Left ventricle myocardium inferior (tissue), 1 donor: ENCODE measurements at regions not wholly inside any gene's neighbourhood (a gene's known extent, or its start where the extent isn't known, plus 50 kb on each side); places are given as distances from the start of the nearest gene placed in this dataset.

Source experiments
- DNase-seq: peaks from one replicate; pipeline ENCODE4 v3.0.0-alpha.2; 2020
- H3K27ac ChIP-seq: fragments of 200-600 bp; replicated peaks from 2 replicates; pipeline ENCODE4 v1.8.0; 2021
- H3K27me3 ChIP-seq: fragments of 200-600 bp; 2 replicates; pipeline ENCODE4 v1.8.0; 2021; ENCODE audit warnings: low read depth
- H3K36me3 ChIP-seq: fragments of 200-600 bp; 2 replicates; pipeline ENCODE4 v1.8.0; 2021
- H3K4me1 ChIP-seq: fragments of 200-600 bp; 2 replicates; pipeline ENCODE4 v1.8.0; 2021
- H3K4me3 ChIP-seq: fragments of 200-600 bp; 2 replicates; pipeline ENCODE4 v1.8.0; 2021; ENCODE audit warnings: mild to moderate bottlenecking, moderate library complexity
- H3K9me3 ChIP-seq: fragments of 200-600 bp; replicated peaks from 2 replicates; pipeline ENCODE4 v1.8.0; 2021
- intact Hi-C: fragments of 100-400 bp; cut with micrococcal nuclease; formaldehyde crosslinking; loops from one replicate; pipeline ENCODE4 v1.11.0; 2022
- TF ChIP-seq, protein P1 (sequence below): fragments of 200-600 bp; IDR thresholded peaks from 2 replicates; pipeline ENCODE4 v1.8.0; 2021; ENCODE audit warnings: antibody characterized with exemption, mild to moderate bottlenecking, borderline replicate concordance
- donor health status: DM: no; HTN: yes; CAD: no; lungs with severe emphysema.

DNA sequence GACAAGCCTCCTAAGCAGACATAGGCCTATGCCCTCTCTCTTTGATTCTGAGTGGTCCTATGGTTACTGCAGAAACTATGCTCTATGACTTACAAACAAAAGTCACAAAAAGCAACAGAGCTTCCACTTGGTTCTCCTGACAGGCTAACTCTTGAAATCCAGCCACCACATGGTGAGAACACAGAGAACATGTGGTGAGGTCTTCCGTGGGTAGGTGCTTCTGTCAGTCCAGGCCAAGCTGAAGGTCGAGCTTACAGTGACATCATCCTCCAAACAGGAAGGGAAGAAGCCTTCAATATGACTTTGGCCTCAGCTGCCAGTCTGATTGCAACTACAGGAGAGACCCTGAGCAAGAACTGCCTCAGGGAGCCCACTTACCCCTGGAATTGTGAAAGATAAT, 265.5 kb downstream of the TBX18 start:
- Histone ChIP-seq H3K4me3 (no peak overlapping the region), H3K9me3 (peaks cover 18% of the 10 kb centered on the region), H3K27me3 (no peaks in the 10 kb centered on the region), H3K27ac (no peak overlapping the region), H3K4me1 (no peaks in the 10 kb centered on the region), H3K36me3 (no peaks in the 10 kb centered on the region)
- intact Hi-C loops, result no loop called here
- TF ChIP-seq, protein P1, sequence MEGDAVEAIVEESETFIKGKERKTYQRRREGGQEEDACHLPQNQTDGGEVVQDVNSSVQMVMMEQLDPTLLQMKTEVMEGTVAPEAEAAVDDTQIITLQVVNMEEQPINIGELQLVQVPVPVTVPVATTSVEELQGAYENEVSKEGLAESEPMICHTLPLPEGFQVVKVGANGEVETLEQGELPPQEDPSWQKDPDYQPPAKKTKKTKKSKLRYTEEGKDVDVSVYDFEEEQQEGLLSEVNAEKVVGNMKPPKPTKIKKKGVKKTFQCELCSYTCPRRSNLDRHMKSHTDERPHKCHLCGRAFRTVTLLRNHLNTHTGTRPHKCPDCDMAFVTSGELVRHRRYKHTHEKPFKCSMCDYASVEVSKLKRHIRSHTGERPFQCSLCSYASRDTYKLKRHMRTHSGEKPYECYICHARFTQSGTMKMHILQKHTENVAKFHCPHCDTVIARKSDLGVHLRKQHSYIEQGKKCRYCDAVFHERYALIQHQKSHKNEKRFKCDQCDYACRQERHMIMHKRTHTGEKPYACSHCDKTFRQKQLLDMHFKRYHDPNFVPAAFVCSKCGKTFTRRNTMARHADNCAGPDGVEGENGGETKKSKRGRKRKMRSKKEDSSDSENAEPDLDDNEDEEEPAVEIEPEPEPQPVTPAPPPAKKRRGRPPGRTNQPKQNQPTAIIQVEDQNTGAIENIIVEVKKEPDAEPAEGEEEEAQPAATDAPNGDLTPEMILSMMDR, result no peak
- no peak for DNase-seq

DNA sequence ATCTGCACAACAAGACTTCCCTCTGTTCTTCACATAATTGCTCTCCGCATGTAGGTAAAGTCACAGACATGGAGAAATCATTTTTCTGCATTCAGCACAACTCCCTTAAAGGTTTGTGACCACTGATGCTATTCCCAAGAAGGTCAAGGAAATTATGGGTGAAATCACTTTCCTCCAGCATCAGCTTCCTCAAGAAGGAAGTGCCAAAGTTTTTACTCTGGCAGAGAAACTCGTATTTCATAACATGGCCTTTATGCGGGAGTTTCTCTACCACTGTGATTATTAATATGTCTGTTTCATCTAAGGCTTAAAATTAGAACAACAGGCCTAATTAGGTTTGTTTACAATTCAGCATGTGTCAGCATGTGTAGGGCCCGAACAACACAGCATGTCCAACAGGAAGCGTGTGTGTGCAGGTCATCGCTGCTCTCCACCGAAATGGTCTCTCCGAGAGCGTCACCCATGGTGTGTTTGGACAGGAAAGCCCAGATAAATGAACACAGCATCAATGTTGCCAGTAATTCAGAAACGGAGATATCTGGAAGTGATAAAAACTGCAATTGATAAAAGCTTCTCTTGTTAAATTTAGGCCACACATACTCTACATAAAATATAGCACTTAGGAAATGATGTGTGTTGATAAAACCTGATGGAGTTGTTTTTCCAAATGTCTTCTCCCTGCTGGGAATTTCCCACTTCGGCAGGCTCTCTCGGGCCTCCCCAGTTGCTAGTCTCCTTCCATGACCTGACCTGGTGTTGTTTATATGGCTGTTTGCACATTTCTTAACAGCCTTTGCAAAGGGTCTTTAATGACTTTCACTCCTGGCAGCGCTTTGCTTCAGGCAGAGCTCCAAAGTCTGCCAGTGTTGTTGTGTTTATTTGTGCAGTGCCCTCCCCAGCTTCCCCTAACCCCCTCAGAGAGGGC, 265.1 kb upstream of the CEP162 start:
- intact Hi-C loops, result no loop called here

DNA sequence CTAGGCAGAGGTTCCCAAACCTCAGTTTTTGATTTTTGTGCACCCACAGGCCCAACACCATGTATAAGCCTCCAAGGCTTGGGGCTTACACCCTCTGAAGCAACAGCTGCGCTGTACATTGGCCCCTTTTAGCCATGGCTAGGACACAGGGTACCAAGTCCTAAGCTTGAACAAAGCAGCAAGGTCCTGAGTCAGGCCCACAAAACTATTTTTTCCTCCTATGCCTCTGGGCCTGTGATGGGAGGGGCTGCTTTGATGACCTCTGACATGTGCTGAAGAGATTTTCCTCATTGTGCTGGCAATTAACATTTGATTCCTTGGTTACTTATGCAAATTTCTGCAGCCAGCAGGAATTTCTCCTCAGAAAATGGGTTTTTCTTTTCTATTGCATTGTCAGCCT, 262.2 kb upstream of the CEP162 start:
- H3K9me3 ChIP-seq, result peaks cover 26% of the 10 kb centered on the region
- no peak for DNase-seq
- TF ChIP-seq, protein P1, result no peak

More for the DNA sequence above, 265.1 kb upstream of the CEP162 start:
- Histone ChIP-seq H3K27me3 (no peaks in the 10 kb centered on the region), H3K4me1 (no peaks in the 10 kb centered on the region), H3K36me3 (no peaks in the 10 kb centered on the region), H3K27ac (no peak overlapping the region), H3K4me3 (no peak overlapping the region), H3K9me3 (peaks cover 19% of the 10 kb centered on the region)
- DNase-seq, result no peak
- TF ChIP-seq, protein P1, result no peak

DNA sequence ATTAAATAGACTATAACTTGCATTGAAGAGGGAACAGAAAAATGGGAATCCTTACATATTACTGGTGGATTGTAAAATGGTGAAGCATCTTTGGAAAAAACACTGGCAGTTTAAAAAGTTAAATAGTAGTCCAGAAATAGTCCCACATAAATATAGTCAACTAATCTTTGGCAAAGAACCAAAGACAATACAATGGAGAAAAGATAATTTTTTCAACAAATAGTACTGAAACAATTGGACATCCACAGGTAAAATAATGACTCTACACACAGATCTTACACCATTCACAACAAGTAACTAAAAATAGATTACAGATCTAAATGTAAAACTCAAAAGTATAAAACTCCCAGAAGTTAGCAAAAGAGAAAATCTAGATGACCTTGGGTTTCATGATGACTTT, 259.1 kb upstream of the CEP162 start:
- no peak overlapping the region for H3K4me3 ChIP-seq
- DNase-seq, result no peak
- no peaks in the 10 kb centered on the region for H3K36me3 ChIP-seq
- peaks cover 44% of the 10 kb centered on the region for H3K9me3 ChIP-seq
- H3K27ac ChIP-seq, result no peak overlapping the region
- TF ChIP-seq, protein P1, result no peak
- intact Hi-C loops, result no loop called here
- H3K4me1 ChIP-seq, result no peaks in the 10 kb centered on the region
- H3K27me3 ChIP-seq, result no peaks in the 10 kb centered on the region

More for the DNA sequence above, 262.2 kb upstream of the CEP162 start:
- H3K4me3 ChIP-seq, result no peak overlapping the region
- intact Hi-C loops, result no loop called here
- no peak overlapping the region for H3K27ac ChIP-seq
- H3K4me1 ChIP-seq, result no peaks in the 10 kb centered on the region
- H3K27me3 ChIP-seq, result no peaks in the 10 kb centered on the region
- no peaks in the 10 kb centered on the region for H3K36me3 ChIP-seq

DNA sequence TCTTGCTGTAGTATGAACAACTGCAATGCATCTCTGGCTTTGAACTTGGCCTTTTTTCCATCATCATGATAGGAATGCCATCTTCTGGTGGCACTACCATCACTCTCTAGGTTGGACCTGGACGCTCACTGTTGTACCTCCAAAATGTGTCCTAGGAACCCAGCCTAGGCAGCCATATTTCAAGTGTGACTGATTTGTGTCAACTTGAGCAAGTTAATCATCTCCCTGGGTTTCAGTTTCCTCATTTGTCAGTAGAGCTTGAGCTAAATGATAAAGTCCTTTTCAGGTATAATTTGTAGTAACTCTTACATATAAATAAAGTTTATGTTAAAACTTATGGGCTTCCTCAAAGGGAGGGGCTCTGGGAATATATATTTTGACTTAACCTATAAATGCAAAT, 241.7 kb upstream of the CEP162 start:
- H3K27ac ChIP-seq, result no peak overlapping the region

More for the DNA sequence above, 241.7 kb upstream of the CEP162 start:
- no peaks in the 10 kb centered on the region for H3K27me3 ChIP-seq
- H3K4me3 ChIP-seq, result no peak overlapping the region
- TF ChIP-seq, protein P1, result no peak
- intact Hi-C loops, result no loop called here
- peaks cover 18% of the 10 kb centered on the region for H3K9me3 ChIP-seq
- H3K36me3 ChIP-seq, result no peaks in the 10 kb centered on the region
- no peak for DNase-seq
- no peaks in the 10 kb centered on the region for H3K4me1 ChIP-seq
